HS-27A (cell line): ENCODE measurements at regions not wholly inside any gene's neighbourhood (a gene's known extent, or its start where the extent isn't known, plus 50 kb on each side); places are given as distances from the start of the nearest gene placed in this dataset.
"Not testable (repeated sequence)": the region's sequence is repeated elsewhere in the genome, so short reads cannot be mapped to it uniquely, and the experiment has no call there.

Experiments used
- DNase-seq: peaks from one replicate; pipeline ENCODE4 v3.0.0-alpha.2; 2012; ENCODE audit warnings: low read depth, missing footprints

DNA sequence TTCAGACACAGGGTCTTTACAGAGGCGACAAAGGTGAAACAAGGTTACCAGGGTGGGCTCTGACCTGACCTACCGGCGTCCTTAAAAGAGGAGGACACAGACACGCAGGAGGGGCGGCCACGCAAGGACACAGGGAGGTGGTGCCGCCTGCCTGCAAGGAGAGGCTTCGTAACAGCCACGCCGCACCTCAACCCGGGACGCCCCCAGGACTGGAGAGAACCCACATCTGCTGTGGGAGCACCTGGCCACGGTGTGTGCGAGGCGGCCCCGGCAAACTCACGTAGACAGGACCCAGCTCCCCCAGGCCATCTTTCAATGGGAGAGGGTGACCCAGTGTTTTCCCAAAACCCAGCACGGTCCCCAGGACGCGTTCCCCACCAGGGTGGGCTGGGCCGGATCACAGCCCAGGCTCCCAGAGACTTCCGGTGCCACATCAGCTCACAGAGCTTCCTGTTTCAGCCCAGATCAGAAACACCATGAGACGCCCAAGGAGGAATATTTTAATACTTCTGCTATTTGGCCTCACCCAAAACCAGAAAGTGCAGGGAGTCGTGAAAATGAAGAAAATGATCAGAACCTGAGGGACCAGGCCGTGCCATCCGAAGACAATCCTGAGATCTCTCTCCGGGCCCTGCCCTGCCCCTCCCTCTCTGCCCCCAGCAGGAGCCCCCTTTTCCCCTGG, 5417.4 kb upstream of the TPTE start:
- not testable (repeated sequence) for DNase-seq

DNA sequence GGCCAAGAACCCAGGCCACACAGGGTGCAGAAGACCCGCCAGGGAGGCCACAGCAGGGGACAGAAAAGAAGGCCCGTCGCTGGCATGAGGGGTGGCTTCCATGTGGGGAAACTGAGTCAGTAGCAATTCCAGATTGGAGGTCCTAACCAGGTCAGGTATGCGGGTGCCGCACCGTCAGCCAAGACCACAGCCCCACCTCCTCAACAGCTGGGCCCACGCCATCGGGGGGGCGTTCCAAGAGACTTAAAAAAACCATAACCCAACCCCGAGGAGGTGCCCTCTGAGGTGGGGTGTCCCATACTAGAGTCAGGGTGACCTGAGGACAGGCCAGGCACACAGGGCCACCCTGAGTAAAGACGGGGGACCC, 5416.8 kb upstream of the TPTE start:
- not testable (repeated sequence) for DNase-seq

GRCh38 chr21:5105939-5106708, 5415.3 kb upstream of the TPTE start:
- DNase-seq, result not testable (repeated sequence)

DNA sequence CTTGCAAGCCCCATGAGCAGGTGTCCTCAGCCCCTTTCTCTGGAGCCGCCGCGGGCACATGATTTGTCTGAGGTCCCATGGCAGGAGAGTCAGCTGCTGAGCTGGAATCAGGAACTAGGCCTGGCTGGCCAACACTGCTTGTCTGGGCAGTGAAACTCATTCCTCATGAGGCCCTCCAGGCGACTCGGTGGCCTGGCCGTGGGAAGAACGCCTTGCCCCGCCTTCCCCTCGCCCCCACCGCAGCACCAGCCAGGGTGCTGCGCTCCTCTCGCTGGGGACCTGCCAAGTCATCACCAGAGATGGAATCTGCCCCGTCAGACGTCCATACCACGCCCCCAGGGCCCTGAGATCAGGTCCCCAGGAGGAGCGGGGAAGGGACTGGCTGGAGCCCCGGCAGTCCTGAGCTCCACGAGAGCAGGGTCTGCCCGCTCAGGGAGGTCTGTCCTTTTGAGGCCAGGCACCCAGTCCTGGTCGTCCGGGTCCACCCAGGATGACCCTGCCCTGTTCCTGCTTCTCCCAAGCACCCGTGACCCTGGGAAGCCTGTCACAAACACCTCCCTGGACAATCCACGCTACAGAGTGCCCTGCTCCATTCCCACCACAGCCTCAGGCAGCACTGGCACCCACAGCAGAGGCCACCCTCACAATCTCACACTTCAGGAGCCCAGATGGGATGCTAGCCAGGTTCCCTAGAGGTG, 5414.5 kb upstream of the TPTE start:
- not testable (repeated sequence) for DNase-seq

DNA sequence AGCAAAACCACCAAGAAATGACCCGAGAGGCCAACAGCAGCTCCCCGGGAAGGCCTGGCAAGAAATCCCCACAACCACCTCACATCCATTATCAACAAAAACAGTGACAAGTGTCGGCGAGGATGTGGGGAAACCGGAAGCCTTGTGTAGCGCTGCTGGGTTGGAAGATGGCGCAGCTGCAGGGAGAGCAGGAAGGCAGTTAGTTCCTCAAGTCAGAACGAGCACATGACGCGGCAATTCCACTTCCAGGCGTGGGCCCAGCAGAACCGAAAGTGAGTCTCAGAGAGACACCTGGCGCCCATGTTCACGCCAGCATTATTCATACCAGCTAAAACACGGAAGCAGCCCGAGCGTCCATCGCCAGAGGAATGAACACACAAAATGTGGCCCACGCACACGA, 5413.7 kb upstream of the TPTE start:
- DNase-seq, result not testable (repeated sequence)

DNA sequence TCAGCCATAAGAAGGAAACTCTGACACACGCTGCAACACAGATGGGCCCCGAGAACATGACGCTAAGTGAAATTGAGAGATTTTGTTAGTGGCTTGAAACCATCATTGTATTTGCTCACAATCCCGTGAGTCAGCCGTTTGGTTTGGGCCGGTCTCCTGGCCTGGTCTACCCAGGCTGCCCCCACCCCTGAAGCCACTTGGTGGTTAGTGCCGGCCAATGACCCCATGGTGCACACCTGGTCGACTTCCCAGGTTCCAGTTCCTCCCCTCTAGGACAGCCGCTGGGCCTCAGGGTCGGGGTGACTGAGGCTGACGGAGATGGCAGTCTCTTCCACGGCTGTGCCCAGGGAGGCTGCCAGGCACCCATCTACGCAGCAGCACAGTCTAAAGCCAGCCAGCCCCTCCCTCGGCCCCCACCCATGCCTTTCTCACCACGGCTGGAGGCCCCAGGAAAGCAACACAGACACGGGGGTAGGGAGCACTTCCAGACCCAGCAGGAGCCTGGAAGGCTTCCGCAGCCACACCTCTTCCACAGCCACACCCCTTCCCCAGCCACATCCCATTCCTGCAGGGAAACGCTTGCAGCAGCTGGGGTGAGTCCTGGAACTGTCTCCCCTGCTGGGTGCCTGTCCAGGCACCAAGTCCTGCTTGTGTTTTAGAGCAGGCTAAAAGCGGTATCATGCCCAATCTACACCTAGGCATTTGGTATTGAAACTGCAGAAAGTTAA, 5413.2 kb upstream of the TPTE start:
- DNase-seq, result not testable (repeated sequence)

DNA sequence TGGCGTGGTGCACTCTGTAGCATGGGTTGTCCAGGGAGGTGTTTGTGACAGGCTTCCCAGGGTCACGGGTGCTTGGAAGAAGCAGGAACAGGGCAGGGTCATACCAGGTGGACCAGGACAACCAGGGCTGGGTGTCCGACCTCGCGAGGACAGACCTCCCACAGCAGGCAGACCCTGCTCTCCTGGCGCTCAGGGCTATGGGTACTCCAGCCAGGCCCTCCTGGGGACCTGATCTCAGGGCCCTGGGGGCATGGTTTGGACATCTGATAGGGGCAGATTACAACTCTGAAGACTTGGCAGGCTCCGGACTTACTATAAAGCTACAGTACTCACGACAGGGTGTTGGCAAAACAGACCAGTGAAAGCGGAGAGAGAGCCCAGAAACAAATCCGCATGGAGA, 5410.2 kb upstream of the TPTE start:
- not testable (repeated sequence) for DNase-seq

GRCh38 chr21:5113092-5113491, 5408.3 kb upstream of the TPTE start:
- not testable (repeated sequence) for DNase-seq

GRCh38 chr21:5114468-5114867, 5406.9 kb upstream of the TPTE start:
- DNase-seq, result not testable (repeated sequence)

DNA sequence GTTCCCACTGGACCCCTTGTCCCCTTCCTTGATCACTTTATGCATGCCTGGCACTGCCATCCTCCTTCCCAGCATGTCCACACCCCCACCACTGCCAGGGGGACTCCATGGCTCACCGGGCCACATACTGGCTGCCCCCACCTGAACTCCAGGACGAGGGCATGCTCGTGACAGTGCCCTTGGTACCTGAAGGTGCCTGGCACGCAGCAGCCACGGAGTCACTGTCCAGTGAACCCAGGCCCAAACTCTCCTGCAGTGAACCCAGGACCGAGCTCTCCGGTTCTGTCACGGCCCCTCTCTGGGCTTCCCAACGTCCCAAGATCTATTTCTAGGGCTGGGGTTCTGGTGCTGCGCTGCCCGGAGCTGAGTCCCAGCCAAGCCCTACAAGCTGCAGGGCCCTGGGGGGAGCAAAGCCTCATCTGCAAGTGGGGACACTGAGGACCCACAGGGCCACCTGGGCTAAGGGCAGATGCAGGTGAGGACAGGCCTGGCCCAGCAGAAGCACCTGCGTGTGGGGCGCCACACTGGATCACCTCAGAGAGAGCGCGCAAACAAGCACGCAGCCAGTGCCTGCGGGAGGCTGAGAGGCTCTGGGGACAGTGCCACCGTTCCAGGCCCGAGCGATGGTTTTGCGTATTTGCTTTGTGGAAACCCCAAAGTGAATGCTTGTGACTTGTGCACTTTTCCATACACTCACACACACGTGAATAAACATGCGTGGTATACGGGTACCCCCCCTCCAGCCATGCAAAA, 5406.3 kb upstream of the TPTE start:
- not testable (repeated sequence) for DNase-seq

DNA sequence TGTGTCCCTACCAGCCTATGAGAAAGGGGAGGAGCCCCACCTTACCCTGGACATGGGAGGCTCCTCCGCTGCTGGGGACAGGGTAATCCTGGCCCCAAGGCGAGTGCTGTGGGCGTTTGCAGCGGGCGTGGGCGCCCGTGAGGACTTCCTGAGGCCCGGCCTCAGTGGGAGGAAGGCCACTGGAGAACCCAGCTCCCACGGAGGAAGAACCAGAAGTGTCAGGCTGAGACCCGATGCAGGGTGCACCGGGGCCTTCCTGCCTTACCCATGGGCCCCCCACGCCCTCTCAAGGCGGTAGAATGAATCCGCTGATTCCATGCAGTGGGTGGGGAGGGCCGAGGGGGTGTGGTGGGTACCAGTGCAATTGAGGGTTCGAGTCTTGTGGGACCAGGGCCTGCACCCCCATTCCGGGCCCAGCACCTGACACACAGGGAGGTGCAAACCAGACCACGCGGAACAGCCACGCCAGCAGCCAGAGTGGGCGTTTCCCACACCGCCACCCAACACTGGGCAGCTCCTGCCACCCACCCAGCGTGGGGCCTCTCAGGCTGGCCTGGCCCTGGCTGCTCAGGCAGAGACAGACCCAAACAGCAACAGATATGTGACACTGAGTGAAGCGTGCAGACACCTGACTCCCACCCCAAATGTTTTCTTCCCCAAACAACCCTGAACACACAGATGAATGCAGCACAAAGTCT, 5405.6 kb upstream of the TPTE start:
- DNase-seq, result not testable (repeated sequence)

DNA sequence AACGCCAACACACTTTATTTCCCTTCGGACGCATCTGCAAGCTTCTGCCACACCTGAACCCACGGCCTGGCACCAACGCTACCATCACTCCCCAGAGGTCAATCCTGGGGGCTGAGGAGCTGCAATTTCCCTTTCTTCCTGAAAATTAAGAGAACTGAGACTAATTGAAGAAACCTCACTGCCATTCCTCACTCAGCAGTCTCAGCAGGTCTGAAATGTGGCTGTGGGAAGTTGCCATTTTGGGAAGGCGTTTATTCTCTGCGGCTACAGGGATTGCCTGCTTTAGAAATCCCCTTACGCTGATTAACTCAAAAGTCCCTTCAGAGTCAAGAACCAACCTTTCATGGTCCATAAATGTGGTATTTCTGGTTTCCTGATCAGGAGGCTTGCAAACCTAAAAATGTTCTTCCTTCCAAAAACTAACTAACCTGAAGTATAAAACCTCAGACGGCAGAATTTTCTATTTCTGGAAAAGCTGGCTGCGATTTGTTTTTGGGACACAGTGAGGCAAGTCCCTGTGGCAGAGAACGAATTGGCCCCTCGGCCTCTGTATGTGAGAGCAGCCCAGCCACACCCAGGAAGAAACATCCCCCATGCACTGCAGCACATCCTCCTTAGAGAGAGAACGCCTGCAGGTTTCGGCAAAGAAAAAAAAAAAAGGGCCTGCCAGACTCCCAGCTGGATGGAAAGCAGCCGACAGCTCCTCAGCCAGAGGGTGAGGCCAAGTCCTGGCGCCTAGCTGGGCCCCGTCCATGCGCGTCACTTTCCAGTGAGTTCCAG, 5404.8 kb upstream of the TPTE start:
- not testable (repeated sequence) for DNase-seq

DNA sequence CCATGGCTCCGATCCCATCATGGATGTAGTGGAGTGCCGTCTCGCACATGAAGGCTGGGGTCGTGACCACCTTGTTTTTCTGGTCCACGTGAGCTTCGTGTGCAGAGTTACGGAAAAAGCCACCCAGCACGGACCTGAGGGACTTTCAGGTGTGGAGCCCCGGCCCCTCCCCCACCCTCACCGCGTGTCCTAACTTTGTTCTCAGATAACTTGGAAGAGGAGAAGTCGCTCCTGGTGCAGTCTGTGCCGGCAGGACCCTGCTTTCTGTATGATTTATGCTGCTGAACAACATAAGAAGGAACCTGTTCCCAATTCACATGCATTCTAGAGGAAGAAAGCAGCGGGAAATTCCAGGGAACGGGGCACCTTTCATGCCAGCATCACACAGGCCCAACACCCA, 5404.2 kb upstream of the TPTE start:
- not testable (repeated sequence) for DNase-seq

DNA sequence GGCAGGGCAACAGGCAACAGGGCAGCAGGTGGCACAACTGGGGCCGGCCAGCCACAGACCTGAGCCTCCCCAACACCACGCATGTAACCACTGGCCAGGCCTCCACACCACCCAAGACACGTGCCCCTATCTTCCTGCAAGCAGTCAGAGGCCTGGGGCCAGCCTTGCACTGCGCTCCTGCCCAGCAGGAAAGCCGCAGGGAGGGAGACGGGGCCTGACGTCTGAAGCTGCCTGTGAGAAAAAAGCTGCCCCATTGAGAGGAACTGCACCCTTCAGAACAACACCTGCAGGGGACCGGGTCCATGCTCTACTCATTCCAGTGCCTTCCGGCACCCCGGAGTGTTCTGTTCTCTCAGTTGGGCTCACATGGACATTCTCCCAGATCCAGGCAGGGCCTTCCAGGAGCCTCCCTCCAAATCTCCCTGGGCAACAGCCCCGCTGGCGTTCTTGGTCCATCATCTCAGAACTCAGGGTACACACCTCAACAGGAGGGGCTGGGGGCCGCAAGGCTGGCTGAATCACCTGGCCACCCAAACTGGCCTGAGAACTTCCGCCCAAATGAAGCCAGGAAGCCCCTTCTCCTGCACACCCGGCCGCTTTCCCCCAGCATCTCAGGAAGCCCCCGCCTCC, 5403.6 kb upstream of the TPTE start:
- not testable (repeated sequence) for DNase-seq

DNA sequence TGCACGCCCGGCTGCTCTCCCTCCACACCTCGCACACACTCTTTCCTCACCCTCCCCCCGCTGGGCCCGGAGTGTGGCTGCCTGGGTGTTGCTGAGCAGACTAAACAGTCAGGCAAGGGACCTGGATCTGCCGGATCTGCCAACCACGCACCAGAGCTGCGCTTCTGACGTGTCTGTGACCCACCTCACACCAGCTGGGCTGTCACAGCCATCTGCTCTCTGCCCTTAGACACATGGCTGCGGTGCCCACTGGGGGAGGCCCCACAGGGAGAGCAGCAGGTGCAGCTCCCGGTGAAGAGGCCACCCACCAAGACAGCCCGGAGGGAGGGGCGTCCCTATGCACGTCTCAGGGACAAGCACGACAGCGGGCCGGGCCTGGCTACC, 5403.1 kb upstream of the TPTE start:
- DNase-seq, result not testable (repeated sequence)

- DNase-seq, result not testable (repeated sequence)
Observed at GRCh38 chr21:5119179-5119578, 5402.2 kb upstream of the TPTE start.

- DNase-seq, result not testable (repeated sequence)
Observed at GRCh38 chr21:5121399-5121798, 5400.0 kb upstream of the TPTE start.

DNA sequence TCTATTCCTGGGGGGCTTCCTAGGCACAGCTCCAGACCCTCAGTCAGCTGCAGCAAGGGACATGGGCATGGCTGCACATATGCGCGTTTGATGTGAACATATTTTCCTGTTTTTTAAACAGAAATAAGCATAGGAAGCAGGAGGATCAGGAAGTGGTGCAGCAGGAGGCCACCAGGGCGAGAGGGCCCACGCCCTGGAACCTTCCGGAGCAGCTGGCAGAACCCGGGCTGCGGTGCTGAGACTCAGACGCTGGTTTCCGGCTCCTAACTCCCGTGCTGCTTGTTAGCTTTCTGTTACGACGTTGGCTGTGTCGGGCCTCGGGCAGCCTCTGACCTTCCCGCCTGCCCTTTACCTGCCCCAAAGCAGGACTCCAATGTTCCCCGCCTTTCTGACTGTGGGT, 5399.5 kb upstream of the TPTE start:
- not testable (repeated sequence) for DNase-seq

GRCh38 chr21:5123655-5124054, 5397.7 kb upstream of the TPTE start:
- DNase-seq, result not testable (repeated sequence)

DNA sequence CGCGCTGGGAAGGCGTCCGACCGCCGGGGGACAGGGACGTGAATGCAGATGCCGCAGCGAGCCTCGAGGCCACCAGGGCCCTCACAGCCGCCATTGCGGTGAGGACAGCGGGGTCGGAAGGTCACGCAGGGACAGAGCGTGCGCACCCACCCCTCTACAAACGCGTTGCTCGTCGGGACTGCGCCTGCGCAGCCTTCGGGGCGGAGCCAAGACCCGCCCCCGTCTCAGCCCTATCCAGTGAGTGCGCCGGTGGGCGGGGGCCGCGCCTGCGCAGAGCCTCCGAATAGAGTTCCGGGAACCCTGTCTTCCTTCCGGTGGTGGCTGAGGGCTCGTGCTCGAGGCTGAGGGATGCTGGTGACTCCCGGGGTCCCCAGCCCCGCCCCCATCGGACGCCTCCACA, 5393.1 kb upstream of the TPTE start:
- DNase-seq, result peak; percentile 36
